Neural progenitor cell (in vitro differentiated cells): ENCODE measurements at regions not wholly inside any gene's neighbourhood (a gene's known extent, or its start where the extent isn't known, plus 50 kb on each side); places are given as distances from the start of the nearest gene placed in this dataset.

Source experiments
- DNase-seq: peaks from one replicate; pipeline ENCODE4 v3.0.0-alpha.2; 2016; ENCODE audit warnings: low spot score
- H2AFZ ChIP-seq: fragments of 200-600 bp; sonication (generic); replicated peaks from 2 replicates; pipeline ENCODE4 v1.6.1; 2016; ENCODE audit warnings: antibody characterized with exemption
- H3F3A ChIP-seq: fragments of 200-600 bp; sonication (generic); 2 replicates; pipeline ENCODE4 v1.6.1; 2016; ENCODE audit warnings: antibody characterized with exemption, low read depth
- H3K27ac ChIP-seq: fragments of 200-600 bp; sonication (generic); 2 replicates; pipeline ENCODE4 v1.5.1; 2016; ENCODE audit warnings: mild to moderate bottlenecking
- H3K27me3 ChIP-seq: fragments of 200-600 bp; sonication (generic); 2 replicates; pipeline ENCODE4 v1.6.1; 2016; ENCODE audit warnings: mild to moderate bottlenecking, moderate library complexity
- H3K36me3 ChIP-seq: fragments of 200-600 bp; sonication (generic); 2 replicates; pipeline ENCODE4 v1.5.1; 2016
- H3K4me1 ChIP-seq: fragments of 200-600 bp; sonication (generic); 2 replicates; pipeline ENCODE4 v1.6.1; 2016; ENCODE audit warnings: mixed run types
- H3K4me2 ChIP-seq: fragments of 200-600 bp; sonication (generic); 2 replicates; pipeline ENCODE4 v1.6.1; 2016
- H3K4me3 ChIP-seq: fragments of 200-600 bp; sonication (generic); 2 replicates; pipeline ENCODE4 v1.5.1; 2016
- H3K79me2 ChIP-seq: fragments of 200-600 bp; sonication (generic); 2 replicates; pipeline ENCODE4 v1.6.1; 2016; ENCODE audit warnings: low read depth
- H3K9ac ChIP-seq: fragments of 200-600 bp; sonication (generic); 2 replicates; pipeline ENCODE4 v1.6.1; 2016
- H3K9me3 ChIP-seq: fragments of 200-600 bp; sonication (generic); 2 replicates; pipeline ENCODE4 v1.5.1; 2016; ENCODE audit warnings: low read depth
- H4K20me1 ChIP-seq: fragments of 200-600 bp; sonication (generic); 2 replicates; pipeline ENCODE4 v1.6.1; 2016; ENCODE audit warnings: low read depth
- H3K27ac Mint-ChIP-seq: 3 replicates; pipeline ENCODE4 v1.8.0; 2021; ENCODE audit warnings: mixed read lengths
- H3K27me3 Mint-ChIP-seq: 2 replicates; pipeline ENCODE4 v1.8.0; 2022; ENCODE audit warnings: low read depth, mild to moderate bottlenecking, inconsistent platforms, moderate library complexity, mixed read lengths; ENCODE audit not compliant: insufficient read depth
- H3K36me3 Mint-ChIP-seq: 3 replicates; pipeline ENCODE4 v1.8.0; 2021; ENCODE audit warnings: mixed read lengths
- H3K4me1 Mint-ChIP-seq: 3 replicates; pipeline ENCODE4 v1.8.0; 2021; ENCODE audit warnings: mixed read lengths
- H3K4me3 Mint-ChIP-seq: 3 replicates; pipeline ENCODE4 v1.8.0; 2021; ENCODE audit warnings: mild to moderate bottlenecking, moderate library complexity, mixed read lengths
- H3K9me3 Mint-ChIP-seq: 3 replicates; pipeline ENCODE4 v1.8.0; 2020; ENCODE audit warnings: mixed read lengths
- CTCF ChIP-seq: fragments of 200-600 bp; sonication (generic); IDR thresholded peaks from 2 replicates; pipeline ENCODE4 v1.5.1; 2017; ENCODE audit warnings: antibody characterized with exemption, mild to moderate bottlenecking
- EZH2 ChIP-seq: fragments of 200-600 bp; sonication (generic); IDR thresholded peaks from 2 replicates; pipeline ENCODE4 v1.6.1; 2017; ENCODE audit warnings: antibody characterized with exemption, mild to moderate bottlenecking, moderate library complexity
- EZH2phosphoT487 ChIP-seq: fragments of 200-600 bp; sonication (generic); IDR thresholded peaks from 2 replicates; pipeline ENCODE4 v1.6.1; 2017; ENCODE audit warnings: antibody characterized with exemption

- peaks cover 2% of the 10 kb centered on the region for H3K9me3 Mint-ChIP-seq
Observed at GRCh38 chr15:47553947-47554346, 163.4 kb upstream of the SEMA6D start.

GRCh38 chr15:47561102-47561501 is 156.2 kb upstream of the SEMA6D start:
- H3K36me3 ChIP-seq = peaks cover 4% of the 10 kb centered on the region
- Mint-ChIP-seq H3K9me3 (peaks cover 24% of the 10 kb centered on the region), H3K4me1 (peaks cover 3% of the 10 kb centered on the region), H3K27ac (no peak overlapping the region), H3K27me3 (no peaks in the 10 kb centered on the region), H3K36me3 (peaks cover 2% of the 10 kb centered on the region), H3K4me3 (no peak overlapping the region)
- no peaks in the 10 kb centered on the region for H3K79me2 ChIP-seq
- no peaks in the 10 kb centered on the region for H4K20me1 ChIP-seq
- H3K27me3 ChIP-seq = no peaks in the 10 kb centered on the region
- DNase-seq = no peak
- H3K4me2 ChIP-seq = no peak overlapping the region
- H3F3A ChIP-seq = no peaks in the 10 kb centered on the region
- no peaks in the 10 kb centered on the region for H3K4me1 ChIP-seq
- H3K27ac ChIP-seq = no peak overlapping the region
- H3K9me3 ChIP-seq = peaks cover 13% of the 10 kb centered on the region
- TF ChIP-seq EZH2 (no peak), CTCF (no peak), EZH2phosphoT487 (no peak)
- H3K9ac ChIP-seq = no peak overlapping the region
- H2AFZ ChIP-seq = no peak overlapping the region
- no peak overlapping the region for H3K4me3 ChIP-seq

More at GRCh38 chr15:47553947-47554346, 163.4 kb upstream of the SEMA6D start:
- TF ChIP-seq EZH2 (no peak), EZH2phosphoT487 (no peak), CTCF (no peak)
- no peak overlapping the region for H3K27ac ChIP-seq
- no peak overlapping the region for H3K4me3 ChIP-seq
- H3K4me2 ChIP-seq = no peak overlapping the region
- H3K36me3 ChIP-seq = no peaks in the 10 kb centered on the region
- H4K20me1 ChIP-seq = no peaks in the 10 kb centered on the region
- no peaks in the 10 kb centered on the region for H3K36me3 Mint-ChIP-seq
- DNase-seq = no peak
- no peak overlapping the region for H3K4me3 Mint-ChIP-seq
- peaks cover 15% of the 10 kb centered on the region for H3K4me1 Mint-ChIP-seq
- H3K27me3 ChIP-seq = no peaks in the 10 kb centered on the region
- peaks cover 2% of the 10 kb centered on the region for H3K27me3 Mint-ChIP-seq
- no peaks in the 10 kb centered on the region for H3F3A ChIP-seq
- no peak overlapping the region for H3K27ac Mint-ChIP-seq
- H3K9me3 ChIP-seq = no peaks in the 10 kb centered on the region
- H3K4me1 ChIP-seq = no peaks in the 10 kb centered on the region
- H3K9ac ChIP-seq = no peak overlapping the region
- H2AFZ ChIP-seq = no peak overlapping the region
- no peaks in the 10 kb centered on the region for H3K79me2 ChIP-seq

GRCh38 chr15:47565949-47566348 is 151.4 kb upstream of the SEMA6D start:
- H3K4me2 ChIP-seq = no peak overlapping the region
- TF ChIP-seq EZH2 (no peak), CTCF (no peak), EZH2phosphoT487 (no peak)
- Mint-ChIP-seq H3K27ac (no peak overlapping the region), H3K9me3 (peaks cover 3% of the 10 kb centered on the region), H3K36me3 (no peaks in the 10 kb centered on the region), H3K27me3 (peaks cover 8% of the 10 kb centered on the region), H3K4me3 (no peak overlapping the region), H3K4me1 (peaks cover 9% of the 10 kb centered on the region)
- DNase-seq = no peak
- no peaks in the 10 kb centered on the region for H4K20me1 ChIP-seq
- H3K4me1 ChIP-seq = peaks cover 10% of the 10 kb centered on the region
- peaks cover 4% of the 10 kb centered on the region for H3K36me3 ChIP-seq
- H3K27ac ChIP-seq = no peak overlapping the region
- H3K79me2 ChIP-seq = no peaks in the 10 kb centered on the region
- H3F3A ChIP-seq = no peaks in the 10 kb centered on the region
- no peaks in the 10 kb centered on the region for H3K27me3 ChIP-seq
- H3K4me3 ChIP-seq = no peak overlapping the region
- H3K9ac ChIP-seq = no peak overlapping the region
- peaks cover 4% of the 10 kb centered on the region for H3K9me3 ChIP-seq
- no peak overlapping the region for H2AFZ ChIP-seq
